UCSD-AML1 (cell line): ENCODE measurements at regions not wholly inside any gene's neighbourhood (a gene's known extent, or its start where the extent isn't known, plus 50 kb on each side); places are given as distances from the start of the nearest gene placed in this dataset.

Experiments
- DNase-seq: peaks from one replicate; lab custom pipeline; 2025; ENCODE audit not compliant: unreplicated experiment; lab: John Stamatoyannopoulos, UW

- DNase-seq = no peak
These were observed 319.9 kb upstream of the TSHZ2 start for GRCh38 chr20:52652271-52652670.

GRCh38 chr20:52649727-52650126, 322.4 kb upstream of the TSHZ2 start:
- DNase-seq = no peak

- DNase-seq = no peak
These were observed 326.3 kb upstream of the TSHZ2 start for GRCh38 chr20:52645822-52646221.

GRCh38 chr20:52643034-52643433, 329.1 kb upstream of the TSHZ2 start:
- DNase-seq = no peak

- no peak for DNase-seq
These were observed 335.0 kb upstream of the TSHZ2 start for GRCh38 chr20:52637201-52637600.

GRCh38 chr20:52631469-52631868, 340.7 kb upstream of the TSHZ2 start:
- no peak for DNase-seq

- DNase-seq = no peak
These were observed 342.0 kb upstream of the TSHZ2 start for GRCh38 chr20:52630138-52630537.

- DNase-seq = no peak
These were observed 347.9 kb upstream of the TSHZ2 start for GRCh38 chr20:52624281-52624680.

GRCh38 chr20:52622081-52622480, 350.1 kb upstream of the TSHZ2 start:
- DNase-seq = no peak

- no peak for DNase-seq
These were observed 350.8 kb upstream of the TSHZ2 start for GRCh38 chr20:52621401-52621800.

GRCh38 chr20:52619671-52620070, 352.5 kb upstream of the TSHZ2 start:
- DNase-seq = no peak

GRCh38 chr20:52619101-52619500, 353.1 kb upstream of the TSHZ2 start:
- no peak for DNase-seq

GRCh38 chr20:52616629-52617028, 355.5 kb upstream of the TSHZ2 start:
- DNase-seq = no peak

- DNase-seq = no peak
These were observed 357.9 kb upstream of the TSHZ2 start for GRCh38 chr20:52614051-52614863.

- no peak for DNase-seq
These were observed 360.0 kb upstream of the TSHZ2 start for GRCh38 chr20:52612046-52612632.

GRCh38 chr20:52610749-52611148, 361.4 kb upstream of the TSHZ2 start:
- DNase-seq = no peak

- no peak for DNase-seq
These were observed 370.7 kb upstream of the TSHZ2 start for GRCh38 chr20:52601295-52601971.

- DNase-seq = no peak
These were observed 375.9 kb upstream of the TSHZ2 start for GRCh38 chr20:52596256-52596655.

GRCh38 chr20:52595518-52595917, 376.6 kb upstream of the TSHZ2 start:
- no peak for DNase-seq

- DNase-seq = no peak
These were observed 378.5 kb upstream of the TSHZ2 start for GRCh38 chr20:52593654-52594053.

- DNase-seq = no peak
These were observed 379.6 kb upstream of the TSHZ2 start for GRCh38 chr20:52592567-52592966.

- no peak for DNase-seq
These were observed 382.1 kb upstream of the TSHZ2 start for GRCh38 chr20:52590100-52590499.
